Activated CD8-positive, alpha-beta memory T cell treated with anti-CD3 and anti-CD28 coated beads, Interleukin-2, amount 50 U/mL, for 4 hours (primary cell): ENCODE measurements at regions not wholly inside any gene's neighbourhood (a gene's known extent, or its start where the extent isn't known, plus 50 kb on each side); places are given as distances from the start of the nearest gene placed in this dataset.

Experiments used
- DNase-seq: peaks from one replicate; pipeline ENCODE4 v3.0.0-alpha.2; 2020

DNA sequence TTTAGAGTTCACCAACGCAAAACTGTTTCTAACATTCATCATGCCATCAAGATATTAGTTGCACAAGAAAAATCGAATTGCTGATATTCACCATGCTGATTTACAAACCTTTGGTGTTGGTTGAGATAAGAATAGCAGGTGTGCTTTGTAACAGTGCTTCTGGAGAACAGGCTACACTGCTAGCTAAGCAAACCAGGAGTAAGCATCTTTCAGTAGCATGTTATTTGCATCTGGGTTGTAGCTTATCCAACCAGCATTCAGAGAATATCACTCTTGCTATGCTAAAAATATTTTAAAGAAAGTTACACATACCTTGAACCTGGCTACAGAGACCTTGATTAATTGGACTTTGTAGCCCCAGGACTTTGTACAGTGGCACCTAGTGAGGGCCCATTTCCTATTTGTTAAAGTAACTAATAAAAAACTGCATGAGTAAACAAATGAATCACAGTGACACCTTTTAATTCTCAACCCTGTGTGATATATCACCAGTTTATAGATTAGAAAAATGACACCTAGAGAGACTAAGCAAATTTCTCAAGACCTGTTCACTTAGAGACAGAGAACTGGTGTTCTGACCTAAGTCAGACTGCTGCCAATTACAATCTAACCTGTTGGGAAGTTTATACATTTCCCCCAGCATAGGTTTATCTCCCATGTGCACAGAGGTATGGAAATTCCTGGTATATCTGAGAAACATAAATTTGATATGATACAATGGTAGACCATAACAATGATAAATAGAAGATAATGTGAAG is 435.5 kb upstream of the TGFBR2 start:
- DNase-seq, result no peak

DNA sequence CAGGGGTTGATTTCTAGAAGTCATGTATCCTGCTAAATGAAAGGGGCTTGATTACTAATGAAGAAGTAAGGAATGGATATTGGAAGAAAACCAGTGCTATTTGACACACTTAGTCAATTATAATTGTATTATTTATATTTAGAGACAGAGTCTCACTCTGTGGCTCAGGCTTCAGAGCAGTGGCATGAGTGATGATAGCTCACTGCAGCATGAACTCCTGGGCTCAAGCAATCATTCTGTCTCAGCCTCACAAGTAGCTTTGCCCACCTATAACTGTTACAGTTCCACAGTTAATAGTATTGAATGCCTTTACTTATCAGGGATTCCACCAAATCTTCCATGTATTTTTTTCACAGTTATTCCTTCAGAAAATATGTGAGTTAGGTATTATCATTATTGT is 432.0 kb upstream of the TGFBR2 start:
- DNase-seq, result no peak

DNA sequence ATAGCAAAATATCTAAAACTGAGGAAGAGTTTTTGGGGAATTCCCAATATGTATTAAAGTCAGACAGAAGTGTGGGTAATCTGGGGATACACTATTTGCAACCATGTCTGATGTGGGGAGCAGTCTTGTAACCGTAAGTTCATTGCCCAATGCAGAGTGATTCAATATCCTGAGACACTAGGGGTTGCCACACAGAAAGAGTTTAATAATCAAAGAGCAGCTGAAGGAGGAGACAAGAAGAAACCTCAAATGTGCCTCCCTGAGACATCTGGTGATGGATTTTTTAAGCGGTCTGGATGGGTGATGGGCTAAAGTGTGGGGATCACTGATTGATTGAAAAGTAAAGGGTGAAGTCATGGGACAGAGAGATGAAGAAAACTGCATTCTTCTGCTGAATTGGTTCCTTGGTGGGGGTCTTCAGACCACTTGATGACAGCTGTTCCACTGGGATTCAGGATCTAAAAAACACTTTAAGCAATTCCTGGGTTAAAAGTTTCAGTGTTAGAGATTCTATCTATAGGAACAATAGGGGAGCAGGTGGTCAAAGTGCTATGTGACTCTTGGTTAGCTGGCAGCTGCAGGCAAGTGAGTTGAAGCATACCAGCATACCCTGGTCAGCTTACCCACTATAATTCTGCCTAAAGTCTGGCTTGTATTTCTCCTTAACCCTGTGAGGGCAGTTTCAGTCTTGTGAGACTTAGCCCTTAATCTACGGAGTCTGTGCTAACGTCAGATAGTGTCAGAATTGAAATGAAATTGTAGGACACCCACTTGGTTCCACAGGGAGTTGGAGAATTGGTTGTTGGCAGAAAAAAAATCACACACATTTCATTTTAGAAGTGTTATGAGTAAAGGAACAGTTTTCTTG is 425.9 kb upstream of the TGFBR2 start:
- DNase-seq, result no peak

DNA sequence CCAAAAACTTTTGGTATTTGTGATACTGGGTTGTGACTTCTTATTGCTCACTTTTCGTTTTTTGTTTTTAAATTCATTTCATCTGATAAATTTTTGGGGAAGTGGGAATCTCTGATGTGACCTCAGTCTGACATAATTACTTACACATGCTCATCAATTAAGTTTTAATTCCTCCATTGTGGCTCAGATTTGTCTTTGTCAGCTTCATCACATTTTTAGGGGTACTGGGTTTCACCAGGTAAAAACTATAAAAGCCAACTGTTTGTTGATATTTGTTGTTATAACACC is 425.3 kb upstream of the TGFBR2 start:
- DNase-seq, result no peak

DNA sequence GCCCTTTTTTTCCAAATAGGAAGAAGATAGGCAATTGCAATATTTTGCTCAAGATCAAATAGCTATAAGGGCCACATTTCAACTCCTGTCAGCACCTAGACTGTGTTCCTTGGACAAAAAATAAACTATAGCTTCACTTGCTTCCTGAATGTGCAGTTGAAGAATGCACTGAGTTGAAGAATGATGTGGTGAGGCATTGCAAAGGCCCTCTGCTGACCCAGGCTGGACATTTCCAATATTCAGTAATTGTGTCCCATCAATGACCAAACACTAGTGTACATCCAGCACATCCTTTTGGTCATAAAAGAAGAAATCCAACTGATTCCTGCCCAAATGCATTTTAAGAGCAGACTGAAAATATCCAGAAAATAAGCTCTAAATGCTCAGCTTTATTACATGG is 424.8 kb upstream of the TGFBR2 start:
- DNase-seq, result no peak

DNA sequence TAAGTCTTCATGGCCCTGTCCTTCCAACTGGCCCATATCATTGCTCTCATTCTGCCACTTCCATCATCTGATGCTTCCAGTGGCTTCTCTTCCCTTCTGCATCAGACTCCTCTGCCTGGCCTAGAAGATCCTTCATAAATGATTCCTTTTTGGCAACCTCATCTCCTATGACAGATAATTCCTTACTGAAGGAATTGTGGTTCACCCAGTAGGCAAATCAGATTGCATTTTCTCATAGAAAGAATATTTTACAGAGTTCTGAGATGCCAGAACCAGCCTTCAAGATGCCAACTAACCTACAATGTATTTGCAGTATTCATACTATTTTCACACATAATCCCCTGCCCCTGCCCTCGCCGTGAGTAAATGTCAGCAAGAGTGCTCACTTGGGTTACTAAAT is 423.0 kb upstream of the TGFBR2 start:
- no peak for DNase-seq

DNA sequence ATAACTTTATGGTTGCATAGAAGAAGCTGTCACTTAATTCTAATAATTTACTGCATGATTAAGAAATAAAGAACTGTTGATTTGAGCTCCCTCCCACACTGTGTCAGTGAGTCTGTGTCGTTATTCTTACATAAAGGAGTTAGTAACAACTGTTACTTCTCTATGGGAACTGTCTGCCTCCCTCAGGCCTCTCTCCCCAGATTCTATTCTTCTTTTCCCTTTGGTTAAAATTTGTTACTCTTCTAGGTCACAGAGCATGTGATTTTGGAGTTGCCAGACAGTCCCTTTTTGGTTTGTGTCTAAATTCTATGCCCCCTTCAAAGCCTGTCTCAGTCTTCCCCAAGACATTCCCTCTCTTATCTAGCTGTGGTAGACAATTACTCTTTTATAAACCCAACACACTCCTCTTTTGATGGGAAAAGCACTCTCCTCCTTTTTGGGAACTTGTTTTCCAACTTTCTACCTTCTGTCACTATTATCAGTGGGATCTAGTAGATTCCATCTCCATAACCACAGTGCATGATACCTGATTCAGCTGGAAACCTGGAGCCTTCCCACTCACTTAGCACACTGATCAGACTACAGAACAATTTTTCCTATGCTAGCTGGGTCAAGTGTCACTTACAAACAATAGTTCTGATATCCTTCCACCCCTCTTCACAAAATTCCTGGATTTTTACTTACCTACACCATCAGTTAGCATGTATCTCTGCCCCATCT is 422.1 kb upstream of the TGFBR2 start:
- DNase-seq, result no peak

DNA sequence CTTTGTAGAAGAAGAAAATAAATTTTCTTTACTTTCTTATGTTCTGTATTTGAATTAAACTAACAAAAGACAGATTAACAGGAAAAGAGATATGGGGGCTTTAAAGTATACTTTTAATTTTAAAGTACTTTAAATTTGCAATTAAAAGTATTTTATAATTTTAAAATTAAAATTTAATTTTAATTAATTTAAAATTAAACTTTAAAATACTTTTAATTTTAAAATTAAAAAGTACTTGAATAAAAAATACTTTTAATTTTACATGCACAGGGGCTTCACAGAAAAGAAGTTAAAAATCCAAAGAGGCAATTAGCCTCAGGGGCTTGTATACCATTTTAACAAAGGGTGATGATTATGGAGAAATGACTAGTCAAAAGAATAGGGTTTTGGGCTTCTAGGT is 420.5 kb upstream of the TGFBR2 start:
- no peak for DNase-seq

DNA sequence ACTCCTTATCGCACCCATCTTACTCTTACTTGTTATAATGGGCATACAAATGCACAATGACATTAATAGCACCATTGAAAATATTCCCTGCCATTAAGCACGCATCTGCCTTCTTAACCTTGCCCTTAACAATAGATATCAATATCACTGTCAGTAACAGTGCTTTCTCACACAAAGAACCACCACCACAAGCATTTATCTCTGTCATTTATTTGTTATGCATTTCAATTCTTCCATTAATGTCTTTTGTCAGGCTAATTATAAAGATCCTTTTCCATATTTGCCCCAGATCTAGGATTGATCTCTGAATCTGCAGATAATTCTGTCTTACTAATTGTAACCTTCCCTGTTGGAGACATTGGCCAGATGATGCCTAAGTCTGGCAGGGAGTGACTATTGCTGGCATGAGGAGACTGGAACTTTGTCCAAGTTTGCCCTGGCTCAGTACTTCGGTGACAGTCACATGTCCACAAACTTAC is 419.6 kb upstream of the TGFBR2 start:
- no peak for DNase-seq

DNA sequence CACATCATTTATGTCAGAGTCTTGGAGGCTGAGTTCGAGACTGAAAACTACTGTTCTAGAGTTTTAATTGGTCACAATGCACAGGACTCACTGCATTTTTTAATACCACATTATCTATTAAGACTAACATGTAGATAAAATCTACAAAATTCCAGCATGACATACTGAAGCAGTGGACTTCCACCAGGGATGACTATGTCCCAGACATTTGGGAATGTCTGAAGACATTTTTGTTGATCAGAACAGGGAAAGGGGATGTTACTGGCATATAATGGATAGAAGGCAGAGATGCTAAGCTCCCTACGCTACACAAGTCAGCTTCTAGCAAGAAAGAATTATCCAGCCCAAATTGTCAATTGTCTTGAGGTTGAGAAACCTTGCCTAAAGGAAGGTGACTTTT is 419.0 kb upstream of the TGFBR2 start:
- DNase-seq, result no peak

DNA sequence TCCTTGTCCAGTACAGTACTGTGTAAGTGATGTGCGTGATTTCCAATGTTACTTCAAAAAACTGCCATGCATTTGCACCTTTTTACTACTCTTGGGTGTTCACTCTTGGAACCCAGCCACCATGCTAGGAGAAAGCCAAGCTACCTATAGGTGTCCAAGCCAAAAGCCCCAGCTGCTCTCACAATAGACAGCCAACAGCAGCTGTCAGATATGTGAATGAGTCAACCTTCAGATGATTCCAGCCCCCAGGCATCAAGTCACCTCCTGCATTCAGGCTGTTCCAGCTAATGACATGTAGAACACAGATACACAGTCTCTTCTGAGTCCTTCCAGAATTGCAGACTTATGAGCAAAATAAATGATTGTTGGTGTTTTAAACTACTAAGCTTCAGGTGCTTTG is 417.7 kb upstream of the TGFBR2 start:
- no peak for DNase-seq

DNA sequence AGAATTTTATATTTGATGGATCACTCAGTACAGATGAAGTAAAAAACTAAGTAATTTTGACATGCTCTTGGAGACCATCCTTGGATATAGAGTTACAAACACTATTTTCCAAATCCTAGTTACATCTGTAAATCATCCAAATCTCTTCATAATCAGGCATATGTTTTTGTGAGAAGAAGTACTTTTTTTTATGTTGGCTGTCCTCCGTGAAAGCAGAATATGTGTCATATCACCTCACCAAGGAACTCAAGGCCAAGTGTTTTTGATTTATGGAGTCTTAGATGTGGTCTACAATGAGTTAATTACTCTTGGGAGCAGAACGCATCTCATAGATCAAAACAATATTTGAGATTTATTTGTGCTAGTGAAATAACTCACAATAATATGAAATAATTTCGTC is 416.5 kb upstream of the TGFBR2 start:
- DNase-seq, result no peak

DNA sequence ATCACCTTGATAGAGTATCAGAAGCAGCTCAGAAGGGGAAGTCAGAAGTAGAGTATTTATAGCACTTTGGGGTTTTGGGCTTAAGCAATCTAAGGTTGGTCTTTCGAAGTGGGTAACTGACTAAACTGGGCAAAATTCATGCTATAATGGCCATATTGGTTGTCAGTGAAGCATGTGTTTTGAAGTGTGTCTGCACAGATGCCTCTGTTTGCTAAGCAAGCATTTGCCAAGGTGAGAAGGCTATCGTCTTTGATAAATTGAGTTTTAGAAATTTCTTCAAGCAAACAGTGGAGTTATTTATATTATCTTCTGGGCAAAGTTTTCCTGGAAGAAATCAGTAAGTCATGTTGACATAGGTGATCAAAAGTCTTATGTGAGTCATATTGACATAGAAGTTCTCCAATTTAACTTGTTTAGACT is 412.8 kb upstream of the TGFBR2 start:
- DNase-seq, result no peak

DNA sequence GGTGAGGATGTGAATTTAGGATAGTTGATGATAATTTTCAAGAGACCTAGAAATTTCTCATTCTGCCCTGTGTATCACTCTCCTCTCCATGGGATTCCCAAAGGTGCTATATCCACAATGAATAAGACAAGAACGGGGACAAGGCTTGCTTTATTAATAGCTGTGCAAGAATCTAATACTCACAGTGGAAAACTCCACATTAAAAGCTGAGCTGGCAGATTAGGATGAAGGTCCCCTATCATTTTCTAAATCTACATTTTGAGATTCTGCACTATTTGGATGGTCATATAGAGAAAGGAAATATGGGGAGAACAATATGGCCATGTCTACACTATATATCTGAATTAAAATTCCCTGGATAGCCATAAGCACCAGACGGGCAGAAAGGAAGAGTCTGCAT is 411.0 kb upstream of the TGFBR2 start:
- DNase-seq, result no peak

DNA sequence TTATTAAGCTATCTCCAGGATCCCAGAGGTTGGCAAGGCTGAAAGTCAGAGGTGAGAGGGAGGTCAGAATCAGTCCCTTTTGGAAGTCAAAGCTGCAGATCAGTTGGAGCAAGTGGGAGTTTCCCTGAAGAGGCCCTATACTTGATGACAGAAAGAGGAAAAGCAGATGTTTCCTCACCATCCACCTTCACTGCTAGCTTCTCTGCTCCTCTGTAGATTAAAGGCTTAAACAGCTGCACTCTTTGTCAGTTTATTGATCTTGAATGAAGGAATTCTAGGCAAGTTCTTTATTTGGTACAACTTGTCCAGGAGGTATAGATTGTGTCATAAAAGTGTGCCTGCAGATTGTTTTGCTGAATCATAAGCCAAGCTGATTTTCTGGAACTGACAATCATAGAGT is 408.2 kb upstream of the TGFBR2 start:
- no peak for DNase-seq

DNA sequence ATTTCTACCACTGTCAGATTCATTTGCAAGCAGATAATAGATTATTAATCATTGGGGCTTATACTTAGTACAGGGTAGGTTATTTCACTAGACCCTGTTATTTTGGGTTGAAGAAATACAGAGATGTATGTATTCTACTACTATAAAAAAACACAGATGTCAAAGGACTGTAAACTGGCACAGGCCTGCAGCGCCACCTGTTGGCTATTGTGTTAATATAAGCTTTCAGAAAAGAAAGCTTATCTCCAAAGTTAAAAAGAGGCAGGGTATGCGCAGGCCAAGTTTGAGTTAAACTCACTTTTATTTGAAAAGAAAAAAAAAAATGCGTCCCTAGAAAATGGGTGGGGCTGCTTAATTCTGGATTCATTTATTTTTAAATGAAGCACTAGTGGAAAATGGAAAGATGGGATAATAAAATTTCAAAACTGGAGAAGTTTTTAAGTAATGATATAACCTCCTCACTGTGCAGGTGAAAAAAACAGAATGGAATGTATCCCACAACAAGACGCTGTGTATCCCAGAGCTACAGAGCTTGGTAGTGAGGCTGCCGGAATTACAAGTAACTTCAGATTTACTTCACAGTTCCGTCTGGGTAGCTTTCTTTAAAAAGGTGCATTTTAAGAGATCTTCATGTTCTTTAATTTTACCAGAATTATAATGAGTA is 407.2 kb upstream of the TGFBR2 start:
- peak; percentile 74 for DNase-seq

DNA sequence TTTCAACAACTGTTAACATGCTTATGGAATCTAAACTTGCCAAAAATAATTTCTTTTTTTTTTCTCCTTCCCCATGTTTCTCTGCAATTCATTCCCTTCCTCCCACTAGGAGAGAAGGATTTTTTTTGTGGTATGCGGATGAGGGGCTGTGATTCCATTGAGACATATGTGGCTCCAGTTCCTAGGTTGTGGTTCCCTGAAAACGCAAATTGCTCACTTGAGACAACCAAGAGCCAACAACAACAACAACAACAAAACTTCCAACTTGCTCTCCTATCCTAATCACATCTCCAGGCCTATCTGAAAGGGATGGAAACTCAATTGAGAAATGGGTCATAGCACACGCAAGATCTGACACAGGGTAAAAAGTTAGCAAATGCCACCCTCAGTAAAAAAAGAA is 406.5 kb upstream of the TGFBR2 start:
- DNase-seq, result no peak

DNA sequence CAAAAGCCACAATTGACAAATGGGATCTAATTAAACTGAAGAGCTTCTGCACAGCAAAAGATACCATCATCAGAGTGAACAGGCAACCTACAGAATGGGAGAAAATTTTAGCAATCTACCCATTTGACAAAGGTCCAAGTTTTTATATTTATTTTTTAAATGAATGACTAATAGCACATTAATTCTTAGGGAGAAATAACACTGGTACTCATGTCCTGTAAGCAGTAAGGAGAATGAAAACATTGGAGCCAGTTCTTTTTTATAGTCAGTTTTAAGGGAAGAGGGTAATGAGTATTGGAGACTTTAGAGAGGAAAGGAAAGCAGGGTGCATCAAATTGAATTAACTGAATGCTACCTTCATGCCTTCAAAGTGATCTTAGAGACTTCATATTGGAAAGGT is 404.7 kb upstream of the TGFBR2 start:
- DNase-seq, result no peak

DNA sequence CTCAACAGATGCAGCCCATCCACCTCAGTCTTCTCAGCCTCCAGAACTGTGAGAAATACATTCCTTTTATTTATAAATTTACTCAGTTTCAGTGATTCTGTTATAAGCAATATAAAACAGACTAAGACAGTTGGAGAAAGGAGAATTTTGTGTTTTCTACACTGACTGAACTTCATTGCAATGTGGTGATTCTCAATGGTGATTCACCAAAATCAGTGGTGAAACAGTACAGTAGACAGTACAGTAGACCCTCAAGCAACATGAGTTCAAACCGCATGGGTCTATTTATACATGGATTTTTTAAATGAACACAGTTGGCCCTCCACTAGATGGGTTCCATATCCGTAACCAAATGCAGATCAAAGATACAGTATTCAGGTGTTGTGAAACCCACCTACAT is 403.1 kb upstream of the TGFBR2 start:
- DNase-seq, result no peak

DNA sequence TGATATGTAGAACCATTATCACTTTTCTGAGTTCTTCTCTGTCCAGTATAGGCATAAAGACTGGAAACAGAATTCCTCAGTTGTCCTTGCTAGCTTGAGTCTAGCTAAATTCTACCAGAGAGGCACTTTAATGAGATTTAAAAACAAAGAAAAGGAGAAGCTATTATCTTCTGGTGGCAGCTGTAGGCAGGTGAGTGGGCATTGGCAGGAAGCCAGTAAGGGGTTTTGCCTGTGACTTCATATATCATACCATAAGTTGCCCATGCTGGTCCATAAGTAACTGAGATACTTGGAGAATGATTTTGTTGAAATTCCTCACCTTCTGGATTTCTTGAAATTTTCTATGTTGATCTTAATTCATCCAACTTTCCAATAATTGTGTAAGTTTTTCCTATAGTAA is 402.3 kb upstream of the TGFBR2 start:
- DNase-seq, result no peak

DNA sequence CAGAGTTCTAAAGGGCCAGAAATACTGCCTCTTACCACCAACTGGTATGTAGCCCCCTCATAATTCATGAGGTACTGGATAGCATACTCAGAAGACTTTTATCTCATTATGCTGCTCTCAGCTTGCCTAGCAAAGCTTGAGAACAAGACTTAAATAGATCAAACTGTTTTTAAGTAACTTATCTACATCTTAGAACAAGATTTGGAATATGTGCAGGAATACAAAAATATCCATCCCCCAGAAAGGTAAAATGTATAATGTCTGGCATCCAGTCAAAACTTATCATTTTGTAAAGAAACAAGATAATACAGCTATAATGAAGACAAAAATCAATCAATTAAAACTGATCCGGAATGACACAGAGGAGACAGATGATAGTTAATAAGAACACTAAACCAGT is 400.4 kb upstream of the TGFBR2 start:
- DNase-seq, result no peak

DNA sequence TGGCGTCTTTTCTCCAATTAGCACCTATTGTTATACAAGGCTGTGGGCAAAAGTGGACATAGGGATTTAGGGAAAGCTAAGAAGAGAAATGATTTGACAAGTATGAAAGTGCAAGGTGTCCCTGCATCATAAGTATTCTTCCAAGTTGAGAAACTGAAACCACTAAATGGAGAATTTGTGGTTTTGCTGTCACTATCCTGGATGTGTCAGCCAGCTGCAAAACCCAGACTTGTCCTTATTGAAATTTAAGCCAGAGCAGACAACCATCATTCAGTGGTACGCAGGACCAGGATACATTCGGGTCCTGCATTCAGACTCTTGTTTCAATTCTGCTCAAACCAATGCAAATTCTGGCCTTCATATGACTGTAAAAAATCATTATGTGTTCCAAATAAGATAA is 384.8 kb upstream of the TGFBR2 start:
- no peak for DNase-seq

DNA sequence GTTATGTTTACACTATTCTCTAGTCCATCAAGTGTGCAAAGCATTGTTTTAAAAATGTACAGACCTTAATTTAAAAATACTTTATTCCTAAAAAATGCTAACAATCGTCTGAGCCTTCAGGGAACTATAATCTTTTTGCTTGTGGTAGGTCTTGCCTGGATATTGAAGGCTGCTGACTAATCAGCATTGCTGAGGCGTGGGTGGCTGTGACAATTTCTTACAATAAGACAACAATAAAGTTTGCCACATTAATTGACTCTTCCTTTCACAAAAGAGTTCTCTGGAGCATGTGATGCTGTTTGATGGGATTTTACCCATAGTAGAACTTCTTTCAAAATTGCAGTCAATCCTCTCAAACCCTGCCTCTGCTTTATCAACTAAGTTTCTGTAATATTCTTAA is 384.0 kb upstream of the TGFBR2 start:
- no peak for DNase-seq
